ENCODE measurements at regions not wholly inside any gene's neighbourhood (a gene's known extent, or its start where the extent isn't known, plus 50 kb on each side); places are given as distances from the start of the nearest gene placed in this dataset.

DNA sequence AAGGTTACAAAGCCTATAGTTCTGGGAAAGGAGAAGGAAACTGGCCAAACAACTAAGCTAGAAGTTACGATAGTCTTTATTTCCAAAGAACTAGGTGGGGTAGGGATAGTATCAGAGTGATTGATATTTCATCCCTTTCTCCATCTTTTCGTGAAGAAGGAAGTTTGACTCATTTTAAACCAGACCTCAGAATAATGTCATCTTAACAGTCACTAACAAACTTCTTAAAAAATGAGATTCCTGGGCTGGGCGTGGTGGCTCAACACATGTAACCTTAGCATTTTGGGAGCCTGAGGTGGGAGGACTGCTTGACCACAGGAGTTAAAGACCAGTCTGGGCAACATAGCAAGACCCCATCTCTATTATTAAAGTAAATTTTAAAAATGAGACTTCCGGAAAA, 69.4 kb downstream of the ARL4A start:
- ChIA-PET CTCF (no interaction called here), POLR2A (ENCODE audit: low non-redundant PET) (no interaction called here)
- no peak for TF ChIP-seq EZH2 (IDR thresholded peaks at IDR 0.05; ENCODE audit: borderline replicate concordance, low read depth, low read length, poor library complexity, severe bottlenecking)
- TF ChIP-seq CTCF (conservative IDR thresholded peaks at IDR 0.05; ENCODE audit: low read depth, low read length) = no peak
- no peaks in the 10 kb centered on the region for H3K4me1 ChIP-seq (ENCODE audit: insufficient read depth, low read length, poor library complexity, severe bottlenecking)
- BruUV-seq (replicated peaks) = no TSS peak
- H3K27ac ChIP-seq (ENCODE audit: low read depth, low read length, poor library complexity, severe bottlenecking) = no peak overlapping the region
- H3K36me3 ChIP-seq (ENCODE audit: insufficient read depth, low read length, poor library complexity, severe bottlenecking) = no peaks in the 10 kb centered on the region
- DNase-seq (ENCODE audit: low spot score) = no peak
- no peaks in the 10 kb centered on the region for H3K27me3 ChIP-seq (replicated peaks; ENCODE audit: insufficient read depth, low read depth, low read length, poor library complexity)
- H3K4me3 ChIP-seq (ENCODE audit: low read depth, low read length, poor library complexity, severe bottlenecking) = no peak overlapping the region
- H3K9me3 ChIP-seq (ENCODE audit: low read depth, low read length, poor library complexity, severe bottlenecking) = no peaks in the 10 kb centered on the region
- intact Hi-C loops (cut with micrococcal nuclease; ENCODE audit: unreplicated experiment) = no loop called here

DNA sequence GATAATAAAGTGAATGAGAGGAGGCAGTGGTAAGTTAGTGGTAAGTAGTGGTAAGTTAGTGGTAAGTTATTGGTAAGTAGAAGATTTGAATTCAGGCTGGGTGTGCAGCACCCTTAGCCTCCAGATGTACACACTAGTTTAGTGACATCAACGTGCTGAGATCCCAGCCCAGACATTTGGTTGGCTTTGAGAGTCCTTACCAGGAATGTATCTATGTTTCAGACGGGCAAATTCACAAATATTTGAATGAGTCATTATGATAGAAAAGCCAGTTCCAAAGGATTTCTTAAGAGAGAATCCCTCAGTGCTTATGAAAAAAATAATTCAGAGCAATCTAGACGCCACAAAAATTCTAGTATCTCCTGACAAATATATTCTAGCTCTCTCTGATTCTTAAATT, 70.0 kb downstream of the ARL4A start:
- Histone ChIP-seq H3K36me3 (ENCODE audit: insufficient read depth, low read length, poor library complexity, severe bottlenecking) (no peaks in the 10 kb centered on the region), H3K27me3 (replicated peaks; ENCODE audit: insufficient read depth, low read depth, low read length, poor library complexity) (no peaks in the 10 kb centered on the region), H3K27ac (ENCODE audit: low read depth, low read length, poor library complexity, severe bottlenecking) (no peak overlapping the region), H3K9me3 (ENCODE audit: low read depth, low read length, poor library complexity, severe bottlenecking) (no peaks in the 10 kb centered on the region), H3K4me3 (ENCODE audit: low read depth, low read length, poor library complexity, severe bottlenecking) (no peak overlapping the region), H3K4me1 (ENCODE audit: insufficient read depth, low read length, poor library complexity, severe bottlenecking) (no peaks in the 10 kb centered on the region)
- no TSS peak for BruUV-seq (replicated peaks)
- DNase-seq (ENCODE audit: low spot score) = no peak
- POLR2A ChIA-PET (ENCODE audit: low non-redundant PET) = interaction anchor here (0.6 kb wide), 1 partner anchor 497 kb away, joined by 3 read pairs; no protein-coding TSS in a partner anchor
- intact Hi-C loops (cut with micrococcal nuclease; ENCODE audit: unreplicated experiment) = no loop called here
- TF ChIP-seq CTCF (conservative IDR thresholded peaks at IDR 0.05; ENCODE audit: low read depth, low read length) = no peak
- TF ChIP-seq EZH2 (IDR thresholded peaks at IDR 0.05; ENCODE audit: borderline replicate concordance, low read depth, low read length, poor library complexity, severe bottlenecking) = no peak
- CTCF ChIA-PET = no interaction called here

- ChIA-PET POLR2A (ENCODE audit: low non-redundant PET) (interaction anchor here (0.6 kb wide), 1 partner anchor 338 kb away, joined by 4 read pairs; no protein-coding TSS in a partner anchor), CTCF (no interaction called here)
- no peak for DNase-seq (ENCODE audit: low spot score)
- Histone ChIP-seq H3K36me3 (ENCODE audit: insufficient read depth, low read length, poor library complexity, severe bottlenecking) (no peaks in the 10 kb centered on the region), H3K4me3 (ENCODE audit: low read depth, low read length, poor library complexity, severe bottlenecking) (no peak overlapping the region), H3K4me1 (ENCODE audit: insufficient read depth, low read length, poor library complexity, severe bottlenecking) (peaks cover 3% of the 10 kb centered on the region), H3K9me3 (ENCODE audit: low read depth, low read length, poor library complexity, severe bottlenecking) (no peaks in the 10 kb centered on the region), H3K27me3 (replicated peaks; ENCODE audit: insufficient read depth, low read depth, low read length, poor library complexity) (no peaks in the 10 kb centered on the region), H3K27ac (ENCODE audit: low read depth, low read length, poor library complexity, severe bottlenecking) (no peak overlapping the region)
- BruUV-seq (replicated peaks) = no TSS peak
- intact Hi-C loops (cut with micrococcal nuclease; ENCODE audit: unreplicated experiment) = no loop called here
- TF ChIP-seq EZH2 (IDR thresholded peaks at IDR 0.05; ENCODE audit: borderline replicate concordance, low read depth, low read length, poor library complexity, severe bottlenecking) = no peak
- TF ChIP-seq CTCF (conservative IDR thresholded peaks at IDR 0.05; ENCODE audit: low read depth, low read length) = no peak
Observed at GRCh38 chr7:12759151-12759550, 71.7 kb downstream of the ARL4A start.
